GM23248 (cell line): ENCODE measurements at regions not wholly inside any gene's neighbourhood (a gene's known extent, or its start where the extent isn't known, plus 50 kb on each side); places are given as distances from the start of the nearest gene placed in this dataset.

ENCODE experiments used
- DNase-seq: peaks from one replicate; pipeline ENCODE4 v3.0.0-alpha.2; 2015
- H2AFZ ChIP-seq: fragments of 200-600 bp; sonication (generic); 2 replicates; pipeline ENCODE4 v1.6.1; 2016; ENCODE audit warnings: antibody characterized with exemption
- H3F3A ChIP-seq: fragments of 200-600 bp; sonication (generic); 2 replicates; pipeline ENCODE4 v1.6.1; 2016; ENCODE audit warnings: mild to moderate bottlenecking, antibody characterized with exemption, mixed run types; ENCODE audit not compliant: insufficient read depth
- H3K27ac ChIP-seq: fragments of 200-600 bp; sonication (generic); 2 replicates; pipeline ENCODE4 v1.5.1; 2016; ENCODE audit warnings: mild to moderate bottlenecking
- H3K27me3 ChIP-seq: fragments of 200-600 bp; sonication (generic); replicated peaks from 2 replicates; pipeline ENCODE4 v1.6.1; 2016; ENCODE audit warnings: mild to moderate bottlenecking; ENCODE audit not compliant: insufficient read depth
- H3K36me3 ChIP-seq: fragments of 200-600 bp; sonication (generic); 2 replicates; pipeline ENCODE4 v1.6.1; 2016; ENCODE audit warnings: low read depth, mild to moderate bottlenecking
- H3K4me1 ChIP-seq: fragments of 200-600 bp; sonication (generic); 2 replicates; pipeline ENCODE4 v1.6.1; 2016; ENCODE audit warnings: mild to moderate bottlenecking; ENCODE audit not compliant: insufficient read depth
- H3K4me2 ChIP-seq: fragments of 200-600 bp; sonication (generic); one replicate; pipeline ENCODE4 v1.6.1; 2016; ENCODE audit warnings: mild to moderate bottlenecking; ENCODE audit not compliant: unreplicated experiment
- H3K4me3 ChIP-seq: fragments of 200-600 bp; sonication (generic); 2 replicates; pipeline ENCODE4 v1.5.1; 2016; ENCODE audit warnings: mild to moderate bottlenecking
- H3K79me2 ChIP-seq: fragments of 200-600 bp; sonication (generic); 2 replicates; pipeline ENCODE4 v1.6.1; 2016; ENCODE audit warnings: mild to moderate bottlenecking; ENCODE audit not compliant: insufficient read depth
- H3K9ac ChIP-seq: fragments of 200-600 bp; sonication (generic); 2 replicates; pipeline ENCODE4 v1.6.1; 2016; ENCODE audit warnings: mild to moderate bottlenecking
- H3K9me2 ChIP-seq: fragments of 200-600 bp; sonication (generic); 2 replicates; pipeline ENCODE4 v1.6.1; 2016; ENCODE audit warnings: mixed run types, mild to moderate bottlenecking, moderate library complexity; ENCODE audit not compliant: insufficient read depth
- H3K9me3 ChIP-seq: fragments of 200-600 bp; sonication (generic); one replicate; pipeline ENCODE4 v1.6.1; 2017; ENCODE audit warnings: low read depth
- H4K20me1 ChIP-seq: fragments of 200-600 bp; sonication (generic); 2 replicates; pipeline ENCODE4 v1.6.0; 2016; ENCODE audit not compliant: insufficient read depth
- EZH2 ChIP-seq: fragments of 200-600 bp; sonication (generic); IDR thresholded peaks from 2 replicates; pipeline ENCODE4 v1.6.1; 2018; ENCODE audit warnings: antibody characterized with exemption, mild to moderate bottlenecking; ENCODE audit not compliant: insufficient read depth, poor library complexity, severe bottlenecking
- EZH2phosphoT487 ChIP-seq: fragments of 200-600 bp; sonication (generic); IDR thresholded peaks from 2 replicates; pipeline ENCODE4 v1.6.1; 2018; ENCODE audit warnings: antibody characterized with exemption, moderate library complexity, mild to moderate bottlenecking, low read depth; ENCODE audit not compliant: insufficient read depth
- WGBS, 2 experiments: methylation state at CpG; one replicate each; pipeline ENCODE4 v1.1.6; 2015 to 2017; ENCODE audit warnings: low lambda C conversion rate in 2 of 2, low coverage in 1 of 2; ENCODE audit errors: missing lambda C conversion rate in 2 of 2; 5-methylcytosine and 5-hydroxymethylcytosine counted together
- in situ Hi-C: fragments of 300-500 bp; cut with MboI; formaldehyde crosslinking; loops from 2 replicates; pipeline ENCODE4 v1.15.0; 2020

DNA sequence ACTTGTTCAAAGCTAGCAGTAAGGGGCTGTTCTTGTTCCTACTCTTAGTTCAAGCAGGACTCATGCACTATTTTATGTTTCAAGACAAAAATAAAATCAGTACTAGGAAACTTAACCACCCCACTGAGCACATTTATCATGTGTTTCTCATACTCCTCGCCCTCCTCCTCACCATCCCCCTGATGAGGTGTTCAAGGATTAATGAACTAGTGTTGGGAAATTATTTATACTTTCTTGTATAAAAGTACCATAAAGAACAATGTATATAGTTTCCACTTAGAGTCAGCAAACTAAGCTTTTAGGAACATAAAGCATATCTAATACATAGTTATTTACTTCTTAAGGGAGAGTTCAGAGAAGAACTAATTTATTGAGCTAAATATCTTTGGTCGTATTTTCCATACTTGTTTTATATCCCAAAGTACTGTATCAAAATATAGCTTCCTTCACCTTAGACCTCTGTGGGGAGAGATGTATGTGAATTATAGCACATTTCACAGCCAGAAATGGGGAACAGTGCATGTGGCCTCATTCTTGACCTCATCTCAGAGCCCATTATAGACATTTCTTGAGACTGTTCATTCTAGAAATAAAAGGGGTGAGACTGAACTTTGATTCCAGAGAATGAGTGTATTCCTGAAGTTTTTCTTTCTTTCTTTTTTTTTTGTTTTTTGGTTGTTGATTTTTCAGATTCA is 326.5 kb upstream of the MAP3K7 start:
- Histone ChIP-seq H3F3A (no peaks in the 10 kb centered on the region), H3K4me3 (no peak overlapping the region), H3K4me1 (no peaks in the 10 kb centered on the region), H3K27ac (no peak overlapping the region), H2AFZ (no peak overlapping the region), H3K79me2 (no peaks in the 10 kb centered on the region), H3K36me3 (no peaks in the 10 kb centered on the region), H4K20me1 (no peaks in the 10 kb centered on the region), H3K9me3 (no peaks in the 10 kb centered on the region), H3K9ac (no peak overlapping the region), H3K27me3 (no peaks in the 10 kb centered on the region), H3K9me2 (no peaks in the 10 kb centered on the region), H3K4me2 (no peak overlapping the region)
- 9 to 13% methylated on average over 2 of the region's 2 CpGs for WGBS, 2 experiments
- in situ Hi-C loops, result no loop called here
- TF ChIP-seq EZH2 (no peak), EZH2phosphoT487 (no peak)
- no peak for DNase-seq

DNA sequence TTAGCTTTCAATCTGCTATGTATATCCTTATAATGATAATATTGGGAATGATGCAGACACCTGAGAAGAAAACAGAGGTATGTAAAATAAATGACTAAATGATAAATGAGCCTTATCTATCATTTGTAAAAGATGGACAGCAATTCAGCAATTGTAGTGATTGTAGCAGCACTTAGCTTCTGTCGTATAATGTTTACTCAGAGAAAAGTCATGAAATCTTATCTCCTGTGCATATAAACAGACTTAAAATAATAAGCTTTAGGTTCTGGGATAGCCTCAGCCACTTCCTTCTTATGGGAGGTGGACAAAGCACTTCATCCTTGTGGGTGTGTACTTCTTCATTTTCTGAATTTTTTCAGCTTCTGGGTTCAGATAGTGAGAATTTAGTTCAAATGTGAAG is 324.8 kb upstream of the MAP3K7 start:
- 43 to 47% methylated on average over 1 of the region's 1 CpG for WGBS, 2 experiments
- Histone ChIP-seq H4K20me1 (no peaks in the 10 kb centered on the region), H3K27ac (no peak overlapping the region), H2AFZ (no peak overlapping the region), H3F3A (no peaks in the 10 kb centered on the region), H3K27me3 (no peaks in the 10 kb centered on the region), H3K4me3 (no peak overlapping the region), H3K79me2 (no peaks in the 10 kb centered on the region), H3K4me2 (no peak overlapping the region), H3K36me3 (no peaks in the 10 kb centered on the region), H3K9me3 (no peaks in the 10 kb centered on the region), H3K9me2 (no peaks in the 10 kb centered on the region), H3K4me1 (no peaks in the 10 kb centered on the region), H3K9ac (no peak overlapping the region)
- in situ Hi-C loops, result no loop called here
- no peak for DNase-seq
- TF ChIP-seq EZH2phosphoT487 (no peak), EZH2 (no peak)

DNA sequence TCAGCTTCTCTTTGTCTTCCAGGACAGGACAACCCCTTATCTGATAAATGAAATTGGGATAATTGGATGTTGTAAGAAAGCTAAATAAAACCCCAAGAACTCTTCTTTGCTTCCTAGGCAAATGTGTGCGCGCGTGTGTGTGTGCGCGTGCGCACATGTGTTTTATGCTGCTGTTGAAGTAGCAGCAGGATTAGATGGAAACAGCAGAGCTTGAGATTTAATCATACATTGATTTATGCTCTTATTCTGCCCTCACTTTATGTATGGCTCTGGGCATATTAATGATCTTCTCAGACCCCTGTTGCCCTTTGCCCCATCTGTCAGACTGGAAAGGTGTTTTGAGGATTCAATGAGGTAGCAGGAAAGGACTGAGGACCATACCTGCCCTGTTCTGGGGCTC is 324.0 kb upstream of the MAP3K7 start:
- WGBS, 2 experiments, result 50 to 64% methylated on average over 6 of the region's 6 CpGs
- Histone ChIP-seq H3K27me3 (no peaks in the 10 kb centered on the region), H3K36me3 (no peaks in the 10 kb centered on the region), H3K4me3 (no peak overlapping the region), H3K4me2 (no peak overlapping the region), H2AFZ (no peak overlapping the region), H3K9ac (no peak overlapping the region), H3K4me1 (no peaks in the 10 kb centered on the region), H3K9me3 (no peaks in the 10 kb centered on the region), H3K79me2 (no peaks in the 10 kb centered on the region), H4K20me1 (no peaks in the 10 kb centered on the region), H3K27ac (no peak overlapping the region), H3F3A (no peaks in the 10 kb centered on the region), H3K9me2 (no peaks in the 10 kb centered on the region)
- no peak for DNase-seq
- TF ChIP-seq EZH2 (no peak), EZH2phosphoT487 (no peak)
- in situ Hi-C loops, result no loop called here

DNA sequence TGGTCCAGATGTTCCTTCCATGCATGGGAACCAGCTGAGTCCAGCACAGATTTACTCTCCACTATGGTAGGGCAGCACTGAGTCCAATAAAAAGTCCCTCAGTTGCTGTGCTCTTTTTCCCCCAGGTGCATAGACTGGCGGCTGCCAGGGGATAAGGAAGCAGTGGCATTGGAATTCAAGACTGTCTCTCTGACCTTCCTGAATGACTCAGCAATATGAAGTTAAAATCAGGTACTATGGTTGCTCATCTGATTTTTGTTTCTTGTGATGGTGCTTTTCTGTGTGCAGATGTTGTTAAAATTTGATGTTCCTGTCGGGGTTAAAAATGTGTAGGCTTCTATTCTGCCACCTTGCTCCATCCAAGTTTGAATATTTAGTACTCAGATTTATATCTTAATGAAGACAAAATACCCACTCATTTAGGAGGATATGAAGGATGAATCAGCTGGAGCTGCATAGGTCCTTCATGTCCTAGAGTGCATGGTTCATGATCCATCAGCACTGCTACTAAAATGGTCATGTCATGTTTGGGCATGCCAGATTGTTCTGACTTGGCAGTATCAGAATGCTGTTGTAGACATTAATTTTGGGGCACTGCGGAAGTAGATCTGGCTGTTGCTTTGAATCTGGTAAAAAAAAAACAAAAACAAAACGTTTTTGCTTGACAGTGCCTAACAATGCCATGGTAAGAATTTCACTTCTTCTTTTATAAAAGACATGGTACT is 321.2 kb upstream of the MAP3K7 start:
- 20 to 23% methylated on average over 4 of the region's 4 CpGs for WGBS, 2 experiments
- Histone ChIP-seq H3K27me3 (no peaks in the 10 kb centered on the region), H3K36me3 (no peaks in the 10 kb centered on the region), H3K4me1 (no peaks in the 10 kb centered on the region), H3K79me2 (no peaks in the 10 kb centered on the region), H3K9ac (no peak overlapping the region), H2AFZ (no peak overlapping the region), H3K9me2 (no peaks in the 10 kb centered on the region), H3K4me2 (no peak overlapping the region), H3K9me3 (no peaks in the 10 kb centered on the region), H4K20me1 (no peaks in the 10 kb centered on the region), H3K27ac (no peak overlapping the region), H3K4me3 (no peak overlapping the region), H3F3A (no peaks in the 10 kb centered on the region)
- DNase-seq, result no peak
- TF ChIP-seq EZH2phosphoT487, result no peak
- no peak for TF ChIP-seq EZH2
- in situ Hi-C loops, result no loop called here
